Sigmoid colon (tissue), 4 donors: ENCODE measurements at regions not wholly inside any gene's neighbourhood (a gene's known extent, or its start where the extent isn't known, plus 50 kb on each side); places are given as distances from the start of the nearest gene placed in this dataset.

Source experiments
- CTCF ChIP-seq, 4 experiments: fragments of 450-650 bp in 3 of 4; fragments of 200-600 bp in 1 of 4; IDR thresholded peaks; one replicate each; pipeline ENCODE4 v1.5.1; 2016 to 2019; ENCODE audit warnings: antibody characterized with exemption in 4 of 4, mild to moderate bottlenecking in 3 of 4, moderate library complexity in 2 of 4
- EP300 ChIP-seq, 4 donors: sonication (generic); formaldehyde crosslinking; IDR thresholded peaks; one replicate each; pipeline ENCODE4 v1.6.1; 2017; ENCODE audit warnings: antibody characterized with exemption in 4 of 4
- POLR2A ChIP-seq, 2 donors: fragments of 450-650 bp; IDR thresholded peaks; one replicate each; pipeline ENCODE4 v1.6.1; 2016; ENCODE audit warnings: antibody characterized with exemption in 2 of 2, mild to moderate bottlenecking in 2 of 2, moderate library complexity in 2 of 2

GRCh38 chr7:47215049-47215448 is 366.9 kb downstream of the TNS3 start:
- no peak for TF ChIP-seq CTCF (IDR thresholded peaks at IDR 0.05)
- no peak for TF ChIP-seq POLR2A (IDR thresholded peaks at IDR 0.05)
- TF ChIP-seq EP300 (IDR thresholded peaks at IDR 0.05): no peak
